Epidermal melanocyte (primary cell): ENCODE measurements at regions not wholly inside any gene's neighbourhood (a gene's known extent, or its start where the extent isn't known, plus 50 kb on each side); places are given as distances from the start of the nearest gene placed in this dataset.

ENCODE experiments used
- DNase-seq: peaks from one replicate; pipeline ENCODE4 v3.0.0; 2011; ENCODE audit warnings: low spot score; ENCODE audit not compliant: insufficient read length

DNA sequence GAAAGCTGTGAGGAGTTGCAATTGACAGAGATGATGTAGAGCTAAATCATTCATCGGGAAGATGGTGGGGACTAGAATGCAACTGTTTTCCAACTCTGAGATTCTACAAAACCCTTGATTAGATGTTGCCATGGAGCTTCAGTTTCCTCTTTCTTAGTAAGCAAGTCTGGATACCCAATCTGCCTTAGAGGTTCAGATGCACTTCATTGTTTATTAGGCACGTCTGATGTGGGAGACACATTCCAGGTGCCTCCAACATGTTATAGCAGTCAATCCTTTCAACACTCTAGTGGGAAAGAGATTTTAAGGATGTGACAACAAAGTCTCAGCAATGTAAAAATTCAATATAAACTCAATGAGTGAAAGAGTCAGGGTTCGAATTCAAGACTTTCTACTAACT lies 291.3 kb upstream of the PHYHIPL start:
- no peak for DNase-seq

GRCh38 chr10:58885686-58886345 lies 290.6 kb upstream of the PHYHIPL start:
- no peak for DNase-seq

DNA sequence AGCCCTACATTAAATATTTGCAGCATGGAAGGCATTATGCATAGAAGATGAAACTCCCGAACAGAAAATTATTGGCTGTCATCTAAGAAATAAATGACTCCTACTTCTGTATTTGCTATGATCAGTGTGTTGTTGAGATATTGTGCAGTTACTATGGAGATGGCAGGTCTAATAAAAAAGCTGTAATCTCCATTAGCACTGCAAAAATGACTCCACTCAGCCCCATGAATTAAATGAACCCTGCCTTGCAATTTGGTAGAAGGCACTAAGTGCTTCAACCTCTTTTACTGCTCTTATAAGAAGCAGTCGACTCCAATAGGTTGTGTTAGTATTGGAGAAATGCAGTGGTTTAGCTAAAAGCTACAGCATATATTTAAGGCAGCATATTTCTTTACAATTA lies 290.0 kb upstream of the PHYHIPL start:
- DNase-seq: no peak

DNA sequence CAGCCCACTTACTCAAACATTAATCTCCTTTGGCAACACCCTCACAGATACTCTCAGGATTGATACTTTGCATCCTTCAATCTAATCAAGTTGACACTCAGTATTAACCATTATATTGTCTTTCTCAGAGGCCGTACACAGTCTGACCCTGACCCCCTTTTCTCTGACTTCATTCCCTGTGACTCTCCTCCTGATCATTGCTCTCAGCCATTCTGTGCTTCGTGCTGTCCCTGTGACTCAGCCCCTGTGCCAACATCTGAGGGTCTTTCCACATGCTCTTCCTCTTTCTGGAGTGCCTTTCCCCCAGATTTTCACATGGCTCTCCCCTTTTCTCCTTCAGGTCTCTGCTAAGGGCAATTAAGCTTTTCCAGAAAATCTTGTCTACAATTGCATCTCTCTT lies 289.0 kb upstream of the PHYHIPL start:
- no peak for DNase-seq

- no peak for DNase-seq
Observed at GRCh38 chr10:58888957-58889356, 287.5 kb upstream of the PHYHIPL start.

GRCh38 chr10:58892031-58892531 lies 284.4 kb upstream of the PHYHIPL start:
- DNase-seq: no peak

DNA sequence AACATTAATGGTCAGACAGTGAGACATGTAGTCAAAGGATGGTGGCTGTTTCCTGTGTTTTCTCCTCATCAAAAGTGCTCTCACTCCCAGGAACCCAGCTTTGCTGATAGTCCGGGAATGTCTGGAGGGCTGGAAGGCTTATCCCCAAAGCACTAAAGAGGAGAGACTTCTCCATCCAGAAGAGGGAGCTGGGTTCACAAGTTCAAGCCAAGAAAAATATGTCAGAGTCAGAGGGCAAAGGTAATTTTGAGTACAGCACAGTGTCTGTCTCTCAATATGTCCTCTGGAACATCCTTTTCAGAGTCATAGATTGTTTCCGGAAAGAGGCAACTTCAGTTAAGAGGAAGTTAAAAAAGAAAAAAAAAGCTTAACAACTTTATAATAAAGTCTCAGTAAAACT lies 281.5 kb upstream of the PHYHIPL start:
- DNase-seq: no peak

DNA sequence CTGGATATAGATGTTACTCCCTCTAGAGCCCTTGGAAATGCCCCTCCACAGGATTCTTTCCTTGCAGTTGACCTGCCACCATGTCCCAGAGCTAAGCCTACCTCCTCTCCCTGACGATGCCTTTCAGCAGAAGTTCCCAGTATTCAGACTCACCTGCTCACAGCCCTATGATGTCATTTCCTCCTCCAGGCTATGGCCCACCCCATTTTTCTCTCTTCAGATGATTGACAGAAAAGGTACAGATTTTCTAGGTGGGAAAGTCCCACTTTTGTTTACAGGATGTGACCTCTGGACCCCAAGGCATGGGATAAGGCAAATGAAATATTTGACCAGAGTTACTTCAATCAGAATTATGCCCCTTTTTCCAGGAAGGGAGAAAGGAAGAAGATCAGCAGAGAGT lies 280.2 kb upstream of the PHYHIPL start:
- DNase-seq: no peak

GRCh38 chr10:58897236-58897635 lies 279.2 kb upstream of the PHYHIPL start:
- DNase-seq: no peak

DNA sequence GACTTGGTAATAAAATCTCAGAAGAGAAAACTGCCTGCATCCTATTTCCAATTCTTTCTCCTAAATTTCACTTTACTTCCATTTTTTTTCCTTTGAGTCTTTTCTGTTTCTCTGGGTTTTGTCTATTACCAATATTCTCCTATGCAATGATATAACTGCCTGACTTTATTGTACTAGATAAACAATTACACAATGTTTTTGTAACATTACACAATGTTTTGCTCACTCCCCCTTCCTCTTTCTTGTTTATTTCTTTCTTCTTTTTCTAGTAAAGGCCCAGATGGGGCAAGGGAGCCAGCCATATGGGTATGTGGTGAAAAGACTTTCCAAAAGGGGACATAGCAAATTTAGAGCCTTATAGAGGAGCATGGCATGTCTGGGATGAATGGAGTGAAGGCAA lies 278.7 kb upstream of the PHYHIPL start:
- DNase-seq: no peak

GRCh38 chr10:58898854-58899573 lies 277.4 kb upstream of the PHYHIPL start:
- DNase-seq: no peak

GRCh38 chr10:58901092-58901646 lies 275.3 kb upstream of the PHYHIPL start:
- DNase-seq: no peak

DNA sequence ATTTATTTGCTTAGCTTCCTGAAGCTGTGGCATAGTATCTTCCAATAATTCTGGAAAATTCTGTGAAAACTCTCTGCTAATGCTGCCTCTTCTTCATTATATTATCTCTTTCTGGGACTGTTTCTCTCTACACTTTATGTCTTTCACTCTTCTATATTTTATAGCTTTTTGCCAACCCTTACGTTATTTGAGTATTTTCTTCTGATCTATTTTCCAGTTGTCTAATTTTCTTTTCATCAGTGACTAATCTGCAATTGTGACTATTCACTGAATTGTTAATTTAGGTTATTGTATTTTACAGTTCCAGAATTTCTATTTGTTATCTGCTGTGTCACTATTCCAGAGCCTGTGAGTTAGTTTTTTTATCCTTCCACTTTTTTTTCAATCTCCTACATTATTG lies 273.4 kb upstream of the PHYHIPL start:
- no peak for DNase-seq

DNA sequence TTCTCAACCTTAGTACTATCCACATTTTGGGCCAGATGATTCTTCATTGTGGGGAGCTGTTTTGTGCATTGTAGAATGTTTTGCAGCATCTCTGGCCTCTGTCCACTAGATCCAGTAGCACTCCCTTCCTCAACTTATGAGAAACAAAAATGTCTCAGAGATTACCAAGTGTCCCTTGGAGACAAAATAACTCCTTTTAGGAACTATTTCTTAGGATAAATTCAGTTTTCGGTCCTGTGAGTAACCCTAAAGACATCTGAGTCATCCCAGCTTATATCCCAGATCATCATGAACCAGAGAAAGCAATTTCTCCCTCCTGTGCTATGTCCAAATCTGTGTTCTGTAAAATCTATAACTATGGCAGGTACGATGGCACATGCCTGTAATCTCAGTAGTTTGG lies 266.6 kb upstream of the PHYHIPL start:
- DNase-seq: no peak

GRCh38 chr10:58913717-58914116 lies 262.7 kb upstream of the PHYHIPL start:
- DNase-seq: no peak

- no peak for DNase-seq
Observed at GRCh38 chr10:58918887-58919286, 257.6 kb upstream of the PHYHIPL start.

GRCh38 chr10:58919927-58920654 lies 256.4 kb upstream of the PHYHIPL start:
- DNase-seq: peak; percentile 28

DNA sequence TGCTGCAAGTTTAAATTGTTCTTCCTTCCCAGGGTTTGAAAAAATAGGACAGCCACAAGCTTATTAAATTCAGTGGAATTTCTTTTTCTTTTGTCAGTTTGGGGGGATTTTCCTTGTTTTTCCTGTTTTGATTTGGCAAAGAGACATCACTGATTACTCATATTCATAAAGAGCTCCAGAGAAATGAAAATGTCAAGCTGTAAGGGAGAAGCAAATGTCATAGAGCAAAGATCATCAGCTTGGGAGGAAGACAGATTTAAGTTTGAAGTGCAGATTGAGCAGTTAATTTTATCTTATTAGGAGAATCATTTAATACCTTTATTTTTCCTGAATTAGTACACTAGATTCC lies 255.8 kb upstream of the PHYHIPL start:
- DNase-seq: no peak

DNA sequence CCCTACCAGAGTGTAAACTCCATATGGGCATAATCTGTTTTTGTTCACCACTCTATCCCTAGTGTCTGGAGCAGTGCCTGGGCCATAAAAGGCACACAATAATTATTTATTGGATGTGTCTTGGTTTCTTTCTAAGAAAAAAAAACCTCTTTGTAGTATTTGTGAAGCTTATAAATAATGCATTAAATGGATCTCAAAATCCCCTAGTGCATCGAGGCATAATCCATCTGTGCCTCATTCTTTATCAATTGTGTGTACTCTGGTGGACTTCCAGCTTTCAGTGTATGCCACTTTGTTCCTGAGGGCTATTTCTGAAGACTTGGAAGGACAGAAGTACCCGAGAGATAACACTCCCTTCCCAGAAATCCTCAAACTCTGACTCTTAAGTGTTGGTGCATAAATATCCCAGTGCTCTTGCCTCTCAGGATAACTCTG lies 255.0 kb upstream of the PHYHIPL start:
- no peak for DNase-seq

GRCh38 chr10:58925381-58925780 lies 251.1 kb upstream of the PHYHIPL start:
- no peak for DNase-seq

GRCh38 chr10:58930500-58930899 lies 245.9 kb upstream of the PHYHIPL start:
- no peak for DNase-seq

DNA sequence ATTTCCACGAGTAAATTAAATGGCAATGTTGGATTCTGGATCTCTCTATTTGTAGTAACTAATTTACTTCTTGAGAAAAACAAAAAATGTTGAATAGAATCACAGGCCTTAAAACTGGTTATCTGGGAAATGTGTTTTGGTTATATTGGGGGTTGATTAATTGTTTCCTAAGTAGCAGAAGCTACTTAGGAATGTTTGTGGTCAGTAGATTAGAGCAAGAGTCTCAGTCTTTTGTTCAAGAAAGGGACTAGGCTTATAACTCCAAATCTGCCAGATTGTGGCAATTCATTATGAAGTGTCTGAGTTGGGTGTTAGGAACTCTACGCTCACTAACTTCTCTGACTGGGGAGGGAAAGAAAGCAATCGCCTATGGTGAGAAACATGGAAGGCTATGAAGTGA lies 244.3 kb upstream of the PHYHIPL start:
- DNase-seq: no peak
